ENCODE measurements at regions not wholly inside any gene's neighbourhood (a gene's known extent, or its start where the extent isn't known, plus 50 kb on each side); places are given as distances from the start of the nearest gene placed in this dataset.

- CTCF ChIA-PET: no interaction called here
- no peaks in the 10 kb centered on the region for H3K27me3 Mint-ChIP-seq (ENCODE audit: insufficient read depth, unreplicated experiment)
- H3K9me3 Mint-ChIP-seq (ENCODE audit: unreplicated experiment): peaks cover 8% of the 10 kb centered on the region
- H3K27ac Mint-ChIP-seq (ENCODE audit: unreplicated experiment): no peak overlapping the region
- BruUV-seq (replicated peaks): no TSS peak
- no peaks in the 10 kb centered on the region for H3K4me1 Mint-ChIP-seq (ENCODE audit: low read depth, unreplicated experiment)
- H3K9me3 ChIP-seq: no peaks in the 10 kb centered on the region
- intact Hi-C loops (cut with micrococcal nuclease; ENCODE audit: unreplicated experiment): no loop called here
- no peaks in the 10 kb centered on the region for H3K4me1 ChIP-seq
- H3K27me3 ChIP-seq (replicated peaks; ENCODE audit: control insufficient read depth, insufficient read depth, low read length): no peaks in the 10 kb centered on the region
- no peaks in the 10 kb centered on the region for H3K36me3 Mint-ChIP-seq (ENCODE audit: insufficient read depth, unreplicated experiment)
- H3K4me3 Mint-ChIP-seq (ENCODE audit: unreplicated experiment): no peak overlapping the region
- POLR2A ChIA-PET: no interaction called here
- H3K4me3 ChIP-seq (ENCODE audit: low read depth, low read length): no peak overlapping the region
- no peak for TF ChIP-seq CTCF (IDR thresholded peaks at IDR 0.05; ENCODE audit: insufficient read depth in 1 of 2, low read depth in 1 of 2, low read length in 1 of 2, severe bottlenecking in 1 of 2, unreplicated experiment in 1 of 2)
- no peaks in the 10 kb centered on the region for H3K36me3 ChIP-seq (ENCODE audit: control insufficient read depth, insufficient read depth, low read length)
- no peak for DNase-seq
Observed at GRCh38 chr2:228866781-228867180, 404.3 kb downstream of the PID1 start.

GRCh38 chr2:228866044-228866443 lies 405.0 kb downstream of the PID1 start:
- no peaks in the 10 kb centered on the region for H3K9me3 ChIP-seq
- DNase-seq: no peak

GRCh38 chr2:228864131-228864530 lies 407.0 kb downstream of the PID1 start:
- ChIA-PET CTCF (no interaction called here), POLR2A (no interaction called here)
- Histone ChIP-seq H3K36me3 (ENCODE audit: control insufficient read depth, insufficient read depth, low read length) (no peaks in the 10 kb centered on the region), H3K4me3 (ENCODE audit: low read depth, low read length) (no peak overlapping the region), H3K4me1 (no peaks in the 10 kb centered on the region), H3K9me3 (no peaks in the 10 kb centered on the region), H3K27me3 (replicated peaks; ENCODE audit: control insufficient read depth, insufficient read depth, low read length) (no peaks in the 10 kb centered on the region)
- DNase-seq: no peak
- H3K27ac Mint-ChIP-seq (ENCODE audit: unreplicated experiment): no peak overlapping the region
- H3K4me3 Mint-ChIP-seq (ENCODE audit: unreplicated experiment): no peak overlapping the region
- BruUV-seq (replicated peaks): no TSS peak
- intact Hi-C loops (cut with micrococcal nuclease; ENCODE audit: unreplicated experiment): no loop called here
- H3K4me1 Mint-ChIP-seq (ENCODE audit: low read depth, unreplicated experiment): no peaks in the 10 kb centered on the region
- H3K36me3 Mint-ChIP-seq (ENCODE audit: insufficient read depth, unreplicated experiment): no peaks in the 10 kb centered on the region
- no peak for TF ChIP-seq CTCF (IDR thresholded peaks at IDR 0.05; ENCODE audit: insufficient read depth in 1 of 2, low read depth in 1 of 2, low read length in 1 of 2, severe bottlenecking in 1 of 2, unreplicated experiment in 1 of 2)
- peaks cover 8% of the 10 kb centered on the region for H3K9me3 Mint-ChIP-seq (ENCODE audit: unreplicated experiment)
- H3K27me3 Mint-ChIP-seq (ENCODE audit: insufficient read depth, unreplicated experiment): peaks cover 2% of the 10 kb centered on the region

More at GRCh38 chr2:228866044-228866443, 405.0 kb downstream of the PID1 start:
- ChIA-PET CTCF (no interaction called here), POLR2A (no interaction called here)
- Histone ChIP-seq H3K4me3 (ENCODE audit: low read depth, low read length) (no peak overlapping the region), H3K4me1 (no peaks in the 10 kb centered on the region), H3K27me3 (replicated peaks; ENCODE audit: control insufficient read depth, insufficient read depth, low read length) (no peaks in the 10 kb centered on the region), H3K36me3 (ENCODE audit: control insufficient read depth, insufficient read depth, low read length) (no peaks in the 10 kb centered on the region)
- intact Hi-C loops (cut with micrococcal nuclease; ENCODE audit: unreplicated experiment): no loop called here
- TF ChIP-seq CTCF (IDR thresholded peaks at IDR 0.05; ENCODE audit: insufficient read depth in 1 of 2, low read depth in 1 of 2, low read length in 1 of 2, severe bottlenecking in 1 of 2, unreplicated experiment in 1 of 2): no peak
- BruUV-seq (replicated peaks): no TSS peak
- Mint-ChIP-seq H3K27ac (ENCODE audit: unreplicated experiment) (no peak overlapping the region), H3K36me3 (ENCODE audit: insufficient read depth, unreplicated experiment) (no peaks in the 10 kb centered on the region), H3K9me3 (ENCODE audit: unreplicated experiment) (peaks cover 8% of the 10 kb centered on the region), H3K4me3 (ENCODE audit: unreplicated experiment) (no peak overlapping the region), H3K4me1 (ENCODE audit: low read depth, unreplicated experiment) (no peaks in the 10 kb centered on the region), H3K27me3 (ENCODE audit: insufficient read depth, unreplicated experiment) (no peaks in the 10 kb centered on the region)

Data from Caco-2 (cell line).